A673 (cell line): ENCODE measurements at regions not wholly inside any gene's neighbourhood (a gene's known extent, or its start where the extent isn't known, plus 50 kb on each side); places are given as distances from the start of the nearest gene placed in this dataset.
"Not testable (repeated sequence)": the region's sequence is repeated elsewhere in the genome, so short reads cannot be mapped to it uniquely, and the experiment has no call there.

Experiments used
- BruUV-seq: library from RNA; stranded (reverse); fragments of 400-500 nt; replicated peaks from 2 replicates; lab custom pipeline; 2021; lab: Mats Ljungman, UMichigan
- CTCF ChIA-PET: fragments of 300-600 bp; sonication (Branson Sonifier 250); formaldehyde crosslinking; loops from one replicate; lab custom pipeline; 2022; ENCODE audit warnings: antibody characterized with exemption; lab: Charles Lee
- POLR2A ChIA-PET: fragments of 300-600 bp; sonication (Branson Sonifier 250); formaldehyde crosslinking; loops from one replicate; lab custom pipeline; 2022; ENCODE audit warnings: antibody characterized with exemption; ENCODE audit not compliant: low non-redundant PET; lab: Charles Lee
- DNase-seq: peaks from one replicate; pipeline ENCODE4 v3.0.0-alpha.2; 2015; ENCODE audit warnings: low spot score
- H3K27ac ChIP-seq: fragments of 200-600 bp; sonication (generic); 2 replicates; pipeline ENCODE4 v1.5.1; 2016; ENCODE audit warnings: mixed run types, low read depth, mild to moderate bottlenecking, mixed read lengths, antibody characterized with exemption, low read length; ENCODE audit not compliant: poor library complexity, severe bottlenecking
- H3K27me3 ChIP-seq: fragments of 200-600 bp; sonication (generic); replicated peaks from 2 replicates; pipeline ENCODE4 v1.6.1; 2017; ENCODE audit warnings: mixed run types, low read depth, mild to moderate bottlenecking, mixed read lengths, antibody characterized with exemption, low read length; ENCODE audit not compliant: insufficient read depth, poor library complexity
- H3K36me3 ChIP-seq: fragments of 200-600 bp; sonication (generic); 2 replicates; pipeline ENCODE4 v1.6.1; 2016; ENCODE audit warnings: mixed run types, mild to moderate bottlenecking, mixed read lengths, antibody characterized with exemption, low read length; ENCODE audit not compliant: insufficient read depth, poor library complexity, severe bottlenecking
- H3K4me1 ChIP-seq: fragments of 200-600 bp; sonication (generic); 2 replicates; pipeline ENCODE4 v1.6.1; 2017; ENCODE audit warnings: mixed run types, mild to moderate bottlenecking, mixed read lengths, antibody characterized with exemption, low read length; ENCODE audit not compliant: insufficient read depth, poor library complexity, severe bottlenecking
- H3K4me3 ChIP-seq: fragments of 200-600 bp; sonication (generic); 2 replicates; pipeline ENCODE4 v1.5.1; 2016; ENCODE audit warnings: low read depth, mixed run types, mild to moderate bottlenecking, mixed read lengths, low read length; ENCODE audit not compliant: poor library complexity, severe bottlenecking
- H3K9me3 ChIP-seq: fragments of 200-600 bp; sonication (generic); 2 replicates; pipeline ENCODE4 v1.6.1; 2016; ENCODE audit warnings: mixed run types, low read depth, mild to moderate bottlenecking, mixed read lengths, antibody characterized with exemption, low read length; ENCODE audit not compliant: poor library complexity, severe bottlenecking
- CTCF ChIP-seq: fragments of 300-800, 200-600 bp; sonication (generic); conservative IDR thresholded peaks from 2 replicates; pipeline ENCODE4 v1.5.1; 2017; ENCODE audit warnings: low read depth, mild to moderate bottlenecking, antibody characterized with exemption, low read length, moderate library complexity, mixed read lengths
- EZH2 ChIP-seq: fragments of 200-600 bp; sonication (generic); IDR thresholded peaks from 2 replicates; pipeline ENCODE4 v1.6.1; 2017; ENCODE audit warnings: borderline replicate concordance, low read depth, mild to moderate bottlenecking, mixed read lengths, antibody characterized with exemption, low read length; ENCODE audit not compliant: poor library complexity, severe bottlenecking
- intact Hi-C: fragments of 100-400 bp; cut with micrococcal nuclease; formaldehyde crosslinking; loops from one replicate; pipeline ENCODE4 v1.10.0; 2022; ENCODE audit not compliant: unreplicated experiment

- ChIA-PET POLR2A (no interaction called here), CTCF (no interaction called here)
- H3K4me1 ChIP-seq: no peaks in the 10 kb centered on the region
- intact Hi-C loops: no loop called here
- no TSS peak for BruUV-seq
- no peaks in the 10 kb centered on the region for H3K9me3 ChIP-seq
- H3K27ac ChIP-seq: no peak overlapping the region
- H3K27me3 ChIP-seq: no peaks in the 10 kb centered on the region
- DNase-seq: no peak
- TF ChIP-seq EZH2 (no peak), CTCF (no peak)
- H3K36me3 ChIP-seq: no peaks in the 10 kb centered on the region
- no peak overlapping the region for H3K4me3 ChIP-seq
Observed at GRCh38 chrX:9295551-9295950, 169.3 kb upstream of the TBL1X start.

- intact Hi-C loops: no loop called here
Observed at GRCh38 chrX:9298221-9298620, 166.6 kb upstream of the TBL1X start.

GRCh38 chrX:9299681-9300080 lies 165.2 kb upstream of the TBL1X start:
- intact Hi-C loops, POLR2A ChIA-PET, BruUV-seq, H3K27ac ChIP-seq, H3K4me3 ChIP-seq, H3K36me3 ChIP-seq, H3K27me3 ChIP-seq, H3K9me3 ChIP-seq, DNase-seq, H3K4me1 ChIP-seq: not testable (repeated sequence)
- CTCF ChIA-PET: interaction anchor here (0.9 kb wide), 1 partner anchor 13 kb away, joined by 3 read pairs; no protein-coding TSS in a partner anchor

More at GRCh38 chrX:9298221-9298620, 166.6 kb upstream of the TBL1X start:
- Histone ChIP-seq H3K27me3 (no peaks in the 10 kb centered on the region), H3K4me1 (no peaks in the 10 kb centered on the region), H3K4me3 (no peak overlapping the region), H3K9me3 (no peaks in the 10 kb centered on the region), H3K27ac (no peak overlapping the region), H3K36me3 (no peaks in the 10 kb centered on the region)
- BruUV-seq: no TSS peak
- CTCF ChIA-PET: no interaction called here
- no peak for DNase-seq
- TF ChIP-seq EZH2 (no peak), CTCF (no peak)
- POLR2A ChIA-PET: no interaction called here

- no TSS peak for BruUV-seq
- H3K27ac ChIP-seq: no peak overlapping the region
- no peaks in the 10 kb centered on the region for H3K36me3 ChIP-seq
- no peak for DNase-seq
- ChIA-PET CTCF (no interaction called here), POLR2A (no interaction called here)
- H3K4me3 ChIP-seq: no peak overlapping the region
- no peaks in the 10 kb centered on the region for H3K27me3 ChIP-seq
- intact Hi-C loops: no loop called here
- no peaks in the 10 kb centered on the region for H3K9me3 ChIP-seq
- TF ChIP-seq CTCF: no peak
- no peak for TF ChIP-seq EZH2
- no peaks in the 10 kb centered on the region for H3K4me1 ChIP-seq
Observed at GRCh38 chrX:9301836-9302235, 163.0 kb upstream of the TBL1X start.
